ENCODE measurements at regions not wholly inside any gene's neighbourhood (a gene's known extent, or its start where the extent isn't known, plus 50 kb on each side); places are given as distances from the start of the nearest gene placed in this dataset.

GRCh38 chr3:144760831-144761230 is 789.2 kb downstream of the DIPK2A start:
- H3K9me3 Mint-ChIP-seq, result peaks cover 16 to 17% of the 10 kb centered on the region in 2 experiments; a peak in 4 of 5 replicates
- Histone ChIP-seq H3K79me2 (ENCODE audit: insufficient read depth, low read length) (no peaks in the 10 kb centered on the region), H3K18ac (ENCODE audit: insufficient read length, low read depth, low read length) (no peak overlapping the region), H3T11ph (ENCODE audit: low read length) (no peak overlapping the region), H3K27me3 (ENCODE audit: insufficient read depth, low read length) (no peaks in the 10 kb centered on the region), H3K9ac (ENCODE audit: extremely low read depth, insufficient read length, low read length) (no peak overlapping the region), H3K9me3 (ENCODE audit: control insufficient read depth, low read depth, low read length) (no peaks in the 10 kb centered on the region), H3K23me2 (ENCODE audit: insufficient read length, low read depth, low read length, poor library complexity, severe bottlenecking) (no peaks in the 10 kb centered on the region), H2BK12ac (ENCODE audit: insufficient read length, low read depth, low read length) (no peak overlapping the region), H2BK15ac (ENCODE audit: low read depth, low read length) (no peak overlapping the region), H3K4ac (ENCODE audit: low read depth, low read length) (no peak overlapping the region), H4K20me1 (ENCODE audit: control insufficient read depth, insufficient read depth, insufficient read length) (no peaks in the 10 kb centered on the region), H2BK120ac (ENCODE audit: low read depth, low read length, poor library complexity, severe bottlenecking) (no peak overlapping the region), H2BK5ac (ENCODE audit: insufficient read length, low read length) (no peak overlapping the region), H2AFZ (ENCODE audit: low read length) (no peak overlapping the region), H3K23ac (ENCODE audit: insufficient read length, low read depth, low read length) (no peak overlapping the region), H3K27ac (ENCODE audit: insufficient read length, low read depth, low read length) (no peak overlapping the region), H2BK20ac (ENCODE audit: low read depth, low read length, poor library complexity, severe bottlenecking) (no peak overlapping the region), H3K56ac (ENCODE audit: insufficient read length, low read depth, low read length) (no peak overlapping the region), H4K91ac (ENCODE audit: insufficient read length, low read depth, low read length) (no peak overlapping the region), H3K4me1 (ENCODE audit: insufficient read depth, low read length) (no peaks in the 10 kb centered on the region), H4K5ac (ENCODE audit: insufficient read length, low read depth, low read length) (no peak overlapping the region), H3K79me1 (ENCODE audit: insufficient read depth, low read depth, low read length, poor library complexity, severe bottlenecking) (no peaks in the 10 kb centered on the region), H3K14ac (ENCODE audit: insufficient read depth, low read length) (no peak overlapping the region), H2AK5ac (ENCODE audit: insufficient read length, low read length) (no peak overlapping the region), H4K8ac (replicated peaks; ENCODE audit: insufficient read length, low read depth, low read length) (no peak overlapping the region), H3K4me2 (ENCODE audit: insufficient read depth, insufficient read length, low read length) (no peak overlapping the region)
- H3K27me3 Mint-ChIP-seq (ENCODE audit: low read depth), result no peaks in the 10 kb centered on the region; the same call in 1 of the 2 replicates
- no peak overlapping the region for H3K27ac Mint-ChIP-seq
- no peak for DNase-seq
- peaks cover 6 to 15% (median 6%) of the 10 kb centered on the region in 3 experiments; a peak in 4 of 7 replicates for H3K36me3 Mint-ChIP-seq (ENCODE audit: insufficient read depth in 1 of 3, low read depth in 3 of 3)
- TF ChIP-seq CTCF (conservative IDR thresholded peaks at IDR 0.05), result no peak
- WGBS (ENCODE audit: extremely low coverage, insufficient read length, low lambda C conversion rate), result no CpG with 5 or more reads among the region's 2 CpGs
- H3K4me3 Mint-ChIP-seq, result no peak overlapping the region
- no peaks in the 10 kb centered on the region for H3K4me1 Mint-ChIP-seq

All from H9 (cell line).